ENCODE measurements at regions not wholly inside any gene's neighbourhood (a gene's known extent, or its start where the extent isn't known, plus 50 kb on each side); places are given as distances from the start of the nearest gene placed in this dataset.
A peak's percentile ranks its signal among the peaks of the same experiment; 100 is the strongest.
"Not testable (repeated sequence)": the region's sequence is repeated elsewhere in the genome, so short reads cannot be mapped to it uniquely, and the experiment has no call there.

GRCh38 chr18:8989855-8990254, 112.6 kb upstream of the NDUFV2 start:
- DNase-seq (ENCODE audit: low read depth in 2 of 2) = no peak

- DNase-seq (ENCODE audit: low read depth in 2 of 2) = peak in 1 of 2 donors; percentile 74
Measured at GRCh38 chr18:8990276-8991031, 112.0 kb upstream of the NDUFV2 start.

- no peak for DNase-seq (ENCODE audit: low read depth in 2 of 2)
Measured at GRCh38 chr18:8991155-8991554, 111.3 kb upstream of the NDUFV2 start.

GRCh38 chr18:8992500-8992899, 110.0 kb upstream of the NDUFV2 start:
- not testable (repeated sequence) for DNase-seq (ENCODE audit: low read depth in 2 of 2)

GRCh38 chr18:8994603-8995002, 107.9 kb upstream of the NDUFV2 start:
- no peak for DNase-seq (ENCODE audit: low read depth in 2 of 2)

GRCh38 chr18:8995096-8995495, 107.4 kb upstream of the NDUFV2 start:
- no peak for DNase-seq (ENCODE audit: low read depth in 2 of 2)

GRCh38 chr18:8996771-8997432, 105.6 kb upstream of the NDUFV2 start:
- DNase-seq (ENCODE audit: low read depth in 2 of 2) = no peak

- DNase-seq (ENCODE audit: low read depth in 2 of 2) = no peak
Measured at GRCh38 chr18:8997634-8998033, 104.9 kb upstream of the NDUFV2 start.

- no peak for DNase-seq (ENCODE audit: low read depth in 2 of 2)
Measured at GRCh38 chr18:8998481-8999217, 103.8 kb upstream of the NDUFV2 start.

- no peak for DNase-seq (ENCODE audit: low read depth in 2 of 2)
Measured at GRCh38 chr18:8999872-9000271, 102.6 kb upstream of the NDUFV2 start.

- no peak for DNase-seq (ENCODE audit: low read depth in 2 of 2)
Measured at GRCh38 chr18:9000733-9001132, 101.8 kb upstream of the NDUFV2 start.

GRCh38 chr18:9001209-9001608, 101.3 kb upstream of the NDUFV2 start:
- DNase-seq (ENCODE audit: low read depth in 2 of 2) = peak in 1 of 2 donors; percentile 50

- DNase-seq (ENCODE audit: low read depth in 2 of 2) = no peak
Measured at GRCh38 chr18:9003406-9004100, 98.9 kb upstream of the NDUFV2 start.

- not testable (repeated sequence) for DNase-seq (ENCODE audit: low read depth in 2 of 2)
Measured at GRCh38 chr18:9004308-9004707, 98.2 kb upstream of the NDUFV2 start.

- not testable (repeated sequence) for DNase-seq (ENCODE audit: low read depth in 2 of 2)
Measured at GRCh38 chr18:9007700-9008099, 94.8 kb upstream of the NDUFV2 start.

- peak in 1 of 2 donors; percentile 83 for DNase-seq (ENCODE audit: low read depth in 2 of 2)
Measured at GRCh38 chr18:9008200-9008708, 94.2 kb upstream of the NDUFV2 start.

- DNase-seq (ENCODE audit: low read depth in 2 of 2) = no peak
Measured at GRCh38 chr18:9008709-9009635, 93.5 kb upstream of the NDUFV2 start.

GRCh38 chr18:9009703-9010488, 92.6 kb upstream of the NDUFV2 start:
- DNase-seq (ENCODE audit: low read depth in 2 of 2) = no peak

- no peak for DNase-seq (ENCODE audit: low read depth in 2 of 2)
Measured at GRCh38 chr18:9011431-9011830, 91.1 kb upstream of the NDUFV2 start.

GRCh38 chr18:9013926-9014373, 88.5 kb upstream of the NDUFV2 start:
- DNase-seq (ENCODE audit: low read depth in 2 of 2) = no peak

All from lung microvascular endothelial cell (primary cell).